Panc1 (cell line): ENCODE measurements at regions not wholly inside any gene's neighbourhood (a gene's known extent, or its start where the extent isn't known, plus 50 kb on each side); places are given as distances from the start of the nearest gene placed in this dataset.

ENCODE experiments used
- ATAC-seq: fragments of 200-7000 bp; cut with Tn5 transposase; 2 replicates; pipeline ENCODE4 v1.9.1; 2020; ENCODE audit warnings: mild to moderate bottlenecking, moderate library complexity
- BruUV-seq: library from RNA; stranded (reverse); fragments of 400-500 nt; replicated peaks from 2 replicates; lab custom pipeline; 2021; lab: Mats Ljungman, UMichigan
- CTCF ChIA-PET: fragments of 300-600 bp; sonication (Branson Sonifier 250); formaldehyde crosslinking; loops from one replicate; lab custom pipeline; 2022; ENCODE audit warnings: antibody characterized with exemption; lab: Charles Lee
- POLR2A ChIA-PET: fragments of 300-600 bp; sonication (Branson Sonifier 250); formaldehyde crosslinking; loops from one replicate; lab custom pipeline; 2022; ENCODE audit warnings: antibody characterized with exemption; lab: Charles Lee
- DNase-seq: peaks from one replicate; pipeline ENCODE4 v3.0.0-alpha.2; 2010; ENCODE audit warnings: low read depth, low spot score
- H3K27ac ChIP-seq: 2 replicates; pipeline ENCODE4 v1.5.1; 2011; ENCODE audit warnings: mild to moderate bottlenecking, low read length, inconsistent platforms
- H3K27me3 ChIP-seq: fragments of 200-500 bp; sonication (Bioruptor generic); 2 replicates; pipeline ENCODE4 v1.6.0; 2014; ENCODE audit warnings: low read length, inconsistent platforms; ENCODE audit not compliant: control insufficient read depth, insufficient read depth
- H3K36me3 ChIP-seq: fragments of 200-500 bp; sonication (Bioruptor generic); 2 replicates; pipeline ENCODE4 v1.5.1; 2014; ENCODE audit warnings: inconsistent platforms, mild to moderate bottlenecking, low read length, moderate library complexity; ENCODE audit not compliant: control insufficient read depth, insufficient read depth
- H3K4me1 ChIP-seq: 2 replicates; pipeline ENCODE4 v1.5.1; 2011; ENCODE audit warnings: inconsistent platforms, mild to moderate bottlenecking, low read length, moderate library complexity; ENCODE audit not compliant: control insufficient read depth, insufficient read depth
- H3K4me3 ChIP-seq, 2 experiments: 2 replicates each; pipeline ENCODE4 v1.5.1; 2011 to 2012; ENCODE audit warnings: low read depth in 2 of 2, low read length in 2 of 2, mild to moderate bottlenecking in 2 of 2, inconsistent platforms in 1 of 2, moderate library complexity in 1 of 2
- H3K9me3 ChIP-seq: fragments of 200-500 bp; sonication (Bioruptor generic); 2 replicates; pipeline ENCODE4 v1.5.1; 2014; ENCODE audit warnings: low read depth, mild to moderate bottlenecking, inconsistent platforms, low read length, moderate library complexity; ENCODE audit not compliant: control insufficient read depth, insufficient read depth
- CTCF ChIP-seq: fragments of 450-650 bp; IDR thresholded peaks from 2 replicates; pipeline ENCODE4 v1.5.1; 2017; ENCODE audit warnings: mild to moderate bottlenecking
- SIN3A ChIP-seq: IDR thresholded peaks from 2 replicates; pipeline ENCODE4 v1.6.1; 2012; ENCODE audit warnings: low read depth, mild to moderate bottlenecking, low read length, moderate library complexity, borderline replicate concordance; ENCODE audit not compliant: insufficient read depth
- TCF7L2 ChIP-seq: IDR thresholded peaks from 2 replicates; pipeline ENCODE4 v1.6.1; 2011; ENCODE audit warnings: mild to moderate bottlenecking, low read depth, low read length, inconsistent platforms
- in situ Hi-C: cut with HindIII; loops from 2 replicates; pipeline ENCODE4 v1.10.0; 2016; ENCODE audit warnings: low sequenced_read_pairs, low pct_unique_long_range_greater_than_20kb
- intact Hi-C: fragments of 100-400 bp; cut with micrococcal nuclease; formaldehyde crosslinking; loops from one replicate; pipeline ENCODE4 v1.10.0; 2022; ENCODE audit not compliant: unreplicated experiment
- TF ChIP-seq, protein P1 (sequence below), 2 experiments: IDR thresholded peaks; 2 replicates each; pipeline ENCODE4 v1.6.1; 2011 to 2012; ENCODE audit warnings: low read depth in 2 of 2, control low read depth in 1 of 2, low read length in 1 of 2, mild to moderate bottlenecking in 1 of 2, moderate library complexity in 1 of 2; ENCODE audit not compliant: insufficient read depth in 1 of 2

GRCh38 chr6:150711584-150712504 is 112.2 kb downstream of the PLEKHG1 start:
- no peaks in the 10 kb centered on the region for H3K9me3 ChIP-seq
- ChIA-PET POLR2A (no interaction called here), CTCF (no interaction called here)
- H3K36me3 ChIP-seq, result no peaks in the 10 kb centered on the region; the same call in 1 of the 2 replicates
- H3K4me1 ChIP-seq, result no peaks in the 10 kb centered on the region
- in situ Hi-C loops (no loop called here), intact Hi-C loops (no loop called here)
- no peaks in the 10 kb centered on the region for H3K27me3 ChIP-seq
- TF ChIP-seq, protein P1, sequence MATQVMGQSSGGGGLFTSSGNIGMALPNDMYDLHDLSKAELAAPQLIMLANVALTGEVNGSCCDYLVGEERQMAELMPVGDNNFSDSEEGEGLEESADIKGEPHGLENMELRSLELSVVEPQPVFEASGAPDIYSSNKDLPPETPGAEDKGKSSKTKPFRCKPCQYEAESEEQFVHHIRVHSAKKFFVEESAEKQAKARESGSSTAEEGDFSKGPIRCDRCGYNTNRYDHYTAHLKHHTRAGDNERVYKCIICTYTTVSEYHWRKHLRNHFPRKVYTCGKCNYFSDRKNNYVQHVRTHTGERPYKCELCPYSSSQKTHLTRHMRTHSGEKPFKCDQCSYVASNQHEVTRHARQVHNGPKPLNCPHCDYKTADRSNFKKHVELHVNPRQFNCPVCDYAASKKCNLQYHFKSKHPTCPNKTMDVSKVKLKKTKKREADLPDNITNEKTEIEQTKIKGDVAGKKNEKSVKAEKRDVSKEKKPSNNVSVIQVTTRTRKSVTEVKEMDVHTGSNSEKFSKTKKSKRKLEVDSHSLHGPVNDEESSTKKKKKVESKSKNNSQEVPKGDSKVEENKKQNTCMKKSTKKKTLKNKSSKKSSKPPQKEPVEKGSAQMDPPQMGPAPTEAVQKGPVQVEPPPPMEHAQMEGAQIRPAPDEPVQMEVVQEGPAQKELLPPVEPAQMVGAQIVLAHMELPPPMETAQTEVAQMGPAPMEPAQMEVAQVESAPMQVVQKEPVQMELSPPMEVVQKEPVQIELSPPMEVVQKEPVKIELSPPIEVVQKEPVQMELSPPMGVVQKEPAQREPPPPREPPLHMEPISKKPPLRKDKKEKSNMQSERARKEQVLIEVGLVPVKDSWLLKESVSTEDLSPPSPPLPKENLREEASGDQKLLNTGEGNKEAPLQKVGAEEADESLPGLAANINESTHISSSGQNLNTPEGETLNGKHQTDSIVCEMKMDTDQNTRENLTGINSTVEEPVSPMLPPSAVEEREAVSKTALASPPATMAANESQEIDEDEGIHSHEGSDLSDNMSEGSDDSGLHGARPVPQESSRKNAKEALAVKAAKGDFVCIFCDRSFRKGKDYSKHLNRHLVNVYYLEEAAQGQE (IDR thresholded peaks at IDR 0.05; ENCODE audit: insufficient read depth in 1 of 2, low read depth in 2 of 2, low read length in 1 of 2), result no peak
- H3K27ac ChIP-seq, result no peak overlapping the region
- no TSS peak for BruUV-seq
- no peak overlapping the region for H3K4me3 ChIP-seq
- DNase-seq (no peak), ATAC-seq (no peak)

GRCh38 chr6:150712505-150713252 is 113.0 kb downstream of the PLEKHG1 start:
- BruUV-seq, result no TSS peak

More at GRCh38 chr6:150712505-150713252, 113.0 kb downstream of the PLEKHG1 start:
- H3K36me3 ChIP-seq, result no peaks in the 10 kb centered on the region
- no peak for ATAC-seq
- H3K4me3 ChIP-seq, result no peak overlapping the region
- H3K27me3 ChIP-seq, result no peaks in the 10 kb centered on the region
- intact Hi-C loops, result no loop called here
- ChIA-PET POLR2A (no interaction called here), CTCF (no interaction called here)
- DNase-seq, result no peak
- H3K4me1 ChIP-seq, result no peaks in the 10 kb centered on the region
- H3K9me3 ChIP-seq, result no peaks in the 10 kb centered on the region
- in situ Hi-C loops, result no loop called here
- TF ChIP-seq CTCF (no peak), SIN3A (no peak), TCF7L2 (no peak)
- TF ChIP-seq, protein P1 (IDR thresholded peaks at IDR 0.05; ENCODE audit: insufficient read depth in 1 of 2, low read depth in 2 of 2, low read length in 1 of 2), result no peak
- no peak overlapping the region for H3K27ac ChIP-seq
